Epithelial cell of prostate (primary cell): ENCODE measurements at regions not wholly inside any gene's neighbourhood (a gene's known extent, or its start where the extent isn't known, plus 50 kb on each side); places are given as distances from the start of the nearest gene placed in this dataset.

Experiments
- DNase-seq: peaks from one replicate; pipeline ENCODE4 v3.0.0-alpha.2; 2011; ENCODE audit warnings: low read depth, low spot score
- H3K27ac ChIP-seq: fragments of 450-650 bp; 2 replicates; pipeline ENCODE4 v1.5.1; 2017; ENCODE audit warnings: mild to moderate bottlenecking

DNA sequence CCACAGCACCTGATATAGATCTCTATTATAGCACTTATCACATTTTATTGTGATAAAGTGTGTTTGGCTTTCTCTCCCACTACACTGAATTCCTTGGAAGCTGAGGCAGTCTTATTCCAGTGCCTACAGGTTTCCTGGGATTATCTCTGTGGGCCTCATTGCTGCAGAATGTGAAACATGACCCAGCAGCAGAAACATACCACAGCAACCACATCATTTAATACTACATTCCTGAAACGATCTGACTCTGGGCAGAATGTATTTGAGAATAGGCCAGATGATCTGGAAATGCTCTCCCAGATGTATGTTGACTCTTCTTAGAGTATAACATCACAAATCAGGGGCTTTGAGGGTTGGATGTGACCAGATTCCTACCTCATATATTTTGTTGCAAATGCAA, 323.5 kb upstream of the TANK start:
- H3K27ac ChIP-seq: peak overlapping the region; percentile 34
- DNase-seq: peak; percentile 37

DNA sequence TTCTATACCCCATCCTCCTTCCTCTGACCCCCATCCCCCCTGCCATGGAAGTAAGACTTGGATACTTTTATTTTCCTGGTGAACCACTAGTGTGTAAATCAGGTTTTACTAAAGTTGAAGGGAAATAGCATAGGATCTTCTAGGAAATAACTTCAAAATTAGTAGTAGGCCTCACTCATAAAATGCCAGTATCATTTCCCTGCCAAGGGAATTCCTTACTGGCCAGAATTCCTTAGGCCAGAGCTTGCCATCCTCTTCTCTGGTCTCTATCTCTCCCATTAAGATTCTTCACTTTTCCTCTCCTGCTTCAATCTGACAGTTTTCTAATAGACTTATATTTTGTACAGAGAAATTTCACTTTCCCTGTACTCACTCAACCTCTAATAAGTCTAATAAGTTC, 322.8 kb upstream of the TANK start:
- no peak for DNase-seq
- peak overlapping the region; percentile 34 for H3K27ac ChIP-seq

DNA sequence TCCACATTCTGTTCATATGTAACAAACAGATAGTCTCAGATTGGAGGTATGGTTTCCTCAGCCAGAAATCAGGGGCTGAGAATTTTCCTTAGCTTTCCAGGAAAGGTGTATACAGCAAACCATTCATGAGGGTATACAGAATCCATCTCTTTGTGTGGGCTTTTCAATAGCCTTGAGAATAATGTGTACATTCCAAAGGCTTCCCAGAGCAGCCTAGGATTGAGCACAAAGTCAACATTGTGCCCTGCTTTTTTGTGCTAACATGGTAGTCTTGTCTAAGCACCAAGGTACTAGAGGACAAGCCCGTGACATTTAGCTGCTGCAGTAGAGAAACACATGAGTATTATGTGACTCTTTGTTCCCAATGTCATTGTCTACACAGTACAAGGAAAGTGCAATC, 322.1 kb upstream of the TANK start:
- H3K27ac ChIP-seq: no peak overlapping the region
- no peak for DNase-seq

- H3K27ac ChIP-seq: no peak overlapping the region
- DNase-seq: no peak
Observed at GRCh38 chr2:160838691-160839090, 321.5 kb upstream of the TANK start.

- H3K27ac ChIP-seq: no peak overlapping the region
- no peak for DNase-seq
Observed at GRCh38 chr2:160842286-160842685, 317.9 kb upstream of the TANK start.

GRCh38 chr2:160859096-160859495, 301.1 kb upstream of the TANK start:
- DNase-seq: no peak

GRCh38 chr2:160862226-160862625, 298.0 kb upstream of the TANK start:
- no peak for DNase-seq

More at GRCh38 chr2:160859096-160859495, 301.1 kb upstream of the TANK start:
- H3K27ac ChIP-seq: no peak overlapping the region

DNA sequence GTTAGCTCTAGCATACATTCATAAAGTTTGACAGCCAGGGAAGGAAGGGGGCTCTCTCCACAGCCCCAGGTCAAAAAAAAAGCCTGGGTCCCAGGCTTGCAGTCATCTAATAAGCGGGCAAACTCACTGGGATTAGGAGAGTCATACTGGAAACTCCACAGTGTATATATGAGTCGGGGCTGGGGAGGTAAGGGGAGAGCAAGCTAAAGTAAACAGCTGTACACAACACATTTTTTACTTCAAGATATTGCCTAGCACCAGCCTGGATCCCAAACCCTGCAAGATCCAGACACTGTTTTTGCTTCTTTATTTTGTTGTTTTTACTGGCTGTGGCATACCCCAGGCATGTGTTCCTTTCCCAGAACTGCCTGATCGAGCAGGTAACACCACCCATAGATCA, 291.3 kb upstream of the TANK start:
- no peak for DNase-seq

More at GRCh38 chr2:160862226-160862625, 298.0 kb upstream of the TANK start:
- no peak overlapping the region for H3K27ac ChIP-seq

DNA sequence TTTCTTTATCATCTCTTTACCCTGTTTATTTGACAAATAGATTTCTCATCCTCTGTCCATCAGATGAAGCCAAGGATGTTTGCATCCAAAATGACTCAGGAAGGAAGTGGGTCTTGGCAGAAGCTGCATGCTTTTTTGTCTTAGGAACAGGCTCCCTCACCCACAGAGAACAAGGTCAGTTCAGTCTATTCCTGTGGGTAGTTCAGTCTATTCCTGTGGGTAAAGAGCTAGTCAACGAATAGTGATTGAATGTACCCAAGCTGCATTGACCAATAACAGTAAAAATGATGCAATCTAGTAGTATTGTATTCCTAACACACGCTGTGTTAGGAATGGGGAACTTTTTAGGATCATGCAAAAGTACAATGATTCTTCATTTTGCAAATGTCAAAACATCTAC, 290.8 kb upstream of the TANK start:
- no peak for DNase-seq
- H3K27ac ChIP-seq: no peak overlapping the region

More for the DNA sequence above, 291.3 kb upstream of the TANK start:
- H3K27ac ChIP-seq: no peak overlapping the region

GRCh38 chr2:160870729-160871465, 289.3 kb upstream of the TANK start:
- H3K27ac ChIP-seq: no peak overlapping the region
- no peak for DNase-seq

GRCh38 chr2:160871953-160872352, 288.3 kb upstream of the TANK start:
- no peak for DNase-seq
- no peak overlapping the region for H3K27ac ChIP-seq

DNA sequence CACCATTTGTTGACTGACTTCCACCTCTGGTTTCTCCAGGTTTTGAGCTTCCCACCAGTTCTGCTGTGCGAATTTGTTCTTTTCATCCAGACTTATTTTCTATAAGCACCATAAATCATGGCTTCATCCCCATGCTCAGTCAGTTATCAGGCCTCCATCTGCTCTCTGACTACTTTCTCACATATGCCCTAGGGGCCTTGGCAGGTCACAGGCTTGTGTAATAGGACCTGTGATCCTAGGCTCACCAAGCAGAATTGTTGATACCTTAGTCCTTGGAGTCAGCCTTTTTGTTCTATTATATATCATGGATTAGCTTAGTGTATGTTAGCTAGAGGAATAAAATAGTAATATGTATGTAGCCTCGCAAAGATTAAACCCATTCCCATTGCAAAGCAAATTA, 284.2 kb upstream of the TANK start:
- H3K27ac ChIP-seq: no peak overlapping the region
- DNase-seq: no peak

GRCh38 chr2:160876765-160877164, 283.5 kb upstream of the TANK start:
- DNase-seq: no peak
- no peak overlapping the region for H3K27ac ChIP-seq

DNA sequence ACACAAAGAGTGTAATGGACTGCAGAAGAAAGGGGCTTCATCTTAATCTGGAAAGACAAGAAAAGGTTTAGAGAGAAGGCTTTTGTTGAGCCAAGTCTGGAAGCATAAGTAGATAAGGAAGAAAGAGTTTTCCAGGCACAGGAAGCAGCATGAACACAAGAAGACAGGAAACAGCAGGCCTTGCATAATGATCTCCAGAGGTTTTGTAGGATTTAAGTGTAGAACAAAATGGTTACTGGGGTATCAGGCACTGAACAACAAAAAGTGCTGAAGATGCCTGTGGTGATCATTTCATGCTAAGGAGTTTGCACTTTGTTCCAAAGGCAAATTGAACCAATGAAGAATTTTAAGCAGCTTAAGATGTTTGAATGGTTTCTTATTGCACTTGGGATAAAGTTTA, 281.6 kb upstream of the TANK start:
- H3K27ac ChIP-seq: no peak overlapping the region
- DNase-seq: no peak

DNA sequence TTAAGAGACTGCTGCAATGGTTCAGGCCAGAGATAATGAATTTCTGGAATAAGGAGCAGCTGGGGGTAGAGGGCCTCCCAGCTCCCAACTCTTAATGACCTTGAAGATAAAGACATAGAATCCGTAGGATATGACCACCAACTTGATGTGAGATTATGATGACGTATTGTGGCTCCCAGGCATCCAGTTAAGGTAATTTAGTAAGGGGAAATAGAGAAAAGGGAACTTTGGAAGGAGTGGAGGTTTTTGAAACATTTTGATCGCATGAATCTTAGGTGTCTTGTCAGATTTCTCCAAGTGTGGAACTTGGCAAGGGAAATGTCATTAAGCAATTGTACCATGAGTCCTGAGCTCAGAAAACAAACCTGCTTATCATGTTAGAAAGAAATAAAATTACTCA, 277.3 kb upstream of the TANK start:
- H3K27ac ChIP-seq: no peak overlapping the region
- no peak for DNase-seq

- no peak overlapping the region for H3K27ac ChIP-seq
- DNase-seq: no peak
Observed at GRCh38 chr2:160884056-160884455, 276.2 kb upstream of the TANK start.

- no peak overlapping the region for H3K27ac ChIP-seq
- DNase-seq: no peak
Observed at GRCh38 chr2:160889439-160890170, 270.6 kb upstream of the TANK start.

GRCh38 chr2:160890667-160891352, 269.4 kb upstream of the TANK start:
- no peak overlapping the region for H3K27ac ChIP-seq
- DNase-seq: no peak

DNA sequence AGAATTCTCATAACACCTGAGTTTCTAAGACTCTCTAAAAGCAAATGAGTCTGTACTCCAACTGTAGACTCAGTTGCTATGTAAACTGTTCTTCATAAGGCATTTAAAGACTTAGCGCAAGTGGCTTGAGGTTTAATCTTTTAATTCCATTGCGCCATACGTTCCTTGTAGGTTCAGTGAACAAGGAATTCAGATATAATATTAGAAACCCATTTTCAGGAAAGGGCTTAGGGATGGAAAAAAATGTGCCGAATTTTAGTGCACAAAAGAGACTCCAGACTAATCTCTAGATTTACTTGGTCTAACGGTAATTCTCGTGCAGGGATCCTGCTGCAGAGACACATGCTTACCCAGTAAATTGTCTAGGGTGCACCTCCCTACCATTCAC, 268.9 kb upstream of the TANK start:
- H3K27ac ChIP-seq: no peak overlapping the region
- no peak for DNase-seq

DNA sequence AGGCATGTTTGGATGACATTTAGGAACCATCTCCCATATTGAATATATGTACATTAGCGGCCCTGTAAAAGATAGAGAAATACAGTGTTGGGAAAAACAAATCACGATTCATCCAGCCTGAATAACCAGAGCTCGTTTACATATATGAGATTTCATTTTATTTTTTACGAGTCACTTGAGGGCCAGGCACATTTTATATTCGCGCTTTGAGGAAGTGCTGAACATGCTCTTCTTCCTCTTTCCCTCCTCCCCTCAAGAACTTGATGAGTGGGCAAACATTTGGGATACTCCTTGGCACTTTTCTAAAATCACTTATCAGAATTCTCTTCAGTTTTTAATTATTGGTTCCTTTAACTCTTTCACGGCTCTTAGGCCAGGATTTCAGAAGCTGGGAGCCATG, 268.0 kb upstream of the TANK start:
- no peak for DNase-seq
- no peak overlapping the region for H3K27ac ChIP-seq

DNA sequence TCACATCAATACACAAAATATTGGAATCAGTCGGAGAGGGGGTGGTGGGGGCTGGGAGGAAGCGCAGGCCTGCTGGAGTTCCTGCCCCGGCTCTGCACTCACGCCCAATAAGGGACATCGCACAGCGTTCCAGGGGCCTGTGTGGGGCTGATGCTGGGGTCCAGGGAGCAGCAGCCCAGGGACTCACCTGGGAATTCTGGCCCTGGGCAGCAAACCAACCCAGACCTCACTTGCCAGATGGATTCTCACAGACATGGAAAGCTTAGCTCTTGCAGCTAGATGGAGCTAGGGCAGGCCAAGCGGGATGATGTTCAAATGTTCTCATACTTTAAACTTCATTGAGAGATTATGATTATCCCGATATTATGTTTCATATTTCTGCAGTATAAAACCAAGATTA, 266.6 kb upstream of the TANK start:
- DNase-seq: no peak
- H3K27ac ChIP-seq: no peak overlapping the region
